B cell (primary cell): ENCODE measurements at regions not wholly inside any gene's neighbourhood (a gene's known extent, or its start where the extent isn't known, plus 50 kb on each side); places are given as distances from the start of the nearest gene placed in this dataset.

ENCODE experiments used
- CTCF ChIP-seq: fragments of 200-600 bp; IDR thresholded peaks from one replicate; pipeline ENCODE4 v1.8.0; 2022; ENCODE audit warnings: antibody characterized with exemption, mild to moderate bottlenecking
- EZH2 ChIP-seq: IDR thresholded peaks from 2 replicates; pipeline ENCODE4 v1.6.1; 2012; ENCODE audit warnings: borderline replicate concordance, low read depth, mild to moderate bottlenecking, moderate library complexity, low read length; ENCODE audit not compliant: insufficient read depth, poor library complexity, severe bottlenecking

DNA sequence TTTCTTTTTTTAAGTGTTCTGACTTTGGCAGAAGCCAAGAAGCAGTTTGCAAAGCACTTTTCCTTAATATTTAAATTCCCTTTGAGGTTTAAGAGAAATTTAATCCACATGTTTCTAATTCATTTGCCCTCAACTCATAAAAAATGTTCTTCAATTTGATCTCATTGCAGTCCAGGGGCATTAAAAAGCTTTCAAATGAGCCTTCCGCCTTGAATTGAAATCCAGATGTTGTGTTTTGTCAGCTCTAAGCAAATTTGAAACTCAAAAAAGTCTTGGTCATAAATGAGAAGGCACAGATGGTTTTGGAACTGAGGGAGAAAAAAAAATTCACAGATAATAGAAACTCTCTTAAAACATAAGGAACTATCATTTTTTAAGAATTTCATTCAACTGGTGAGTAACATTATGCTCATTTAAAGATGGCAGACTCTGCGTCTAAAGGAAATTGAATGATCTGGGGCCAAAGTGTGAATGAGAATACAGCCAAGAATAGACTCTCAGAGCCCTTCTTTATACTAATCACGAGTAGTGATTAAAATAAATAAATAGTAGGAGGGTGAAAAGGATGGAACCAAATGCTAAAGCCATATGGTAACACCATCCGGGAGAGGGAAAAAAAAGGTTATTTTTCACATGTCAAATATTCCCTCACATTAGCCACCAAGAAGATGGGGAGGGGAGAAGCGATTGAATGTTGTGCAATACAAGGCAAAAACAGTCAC lies 1304.7 kb downstream of the CDH8 start:
- TF ChIP-seq CTCF, result no peak
- no peak for TF ChIP-seq EZH2
